HG03139 (cell line): ENCODE measurements at regions not wholly inside any gene's neighbourhood (a gene's known extent, or its start where the extent isn't known, plus 50 kb on each side); places are given as distances from the start of the nearest gene placed in this dataset.

Experiments
- ATAC-seq: cut with Tn5 transposase; IDR thresholded peaks from one replicate; pipeline ENCODE4 v1.9.1; 2021; ENCODE audit not compliant: unreplicated experiment

DNA sequence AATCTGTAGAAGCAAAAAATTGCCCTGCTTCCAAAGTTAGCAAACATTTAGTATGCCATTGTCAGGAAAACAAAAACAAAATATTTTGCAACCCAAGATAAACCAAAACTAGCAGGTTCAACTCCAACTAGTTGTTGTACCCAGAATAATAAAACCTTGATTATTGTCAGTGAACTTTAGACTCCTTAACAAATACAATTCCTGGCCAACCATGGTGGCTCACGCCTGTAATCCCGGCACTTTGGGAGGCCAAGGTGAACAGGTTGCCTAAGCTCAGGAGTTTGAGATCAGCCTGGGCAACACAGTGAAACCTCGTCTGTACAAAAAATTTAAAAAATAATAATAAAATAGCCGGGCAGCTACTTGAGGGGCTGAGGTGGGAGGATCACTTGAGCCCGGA, 53.6 kb upstream of the EPCAM start:
- ATAC-seq, result no peak

DNA sequence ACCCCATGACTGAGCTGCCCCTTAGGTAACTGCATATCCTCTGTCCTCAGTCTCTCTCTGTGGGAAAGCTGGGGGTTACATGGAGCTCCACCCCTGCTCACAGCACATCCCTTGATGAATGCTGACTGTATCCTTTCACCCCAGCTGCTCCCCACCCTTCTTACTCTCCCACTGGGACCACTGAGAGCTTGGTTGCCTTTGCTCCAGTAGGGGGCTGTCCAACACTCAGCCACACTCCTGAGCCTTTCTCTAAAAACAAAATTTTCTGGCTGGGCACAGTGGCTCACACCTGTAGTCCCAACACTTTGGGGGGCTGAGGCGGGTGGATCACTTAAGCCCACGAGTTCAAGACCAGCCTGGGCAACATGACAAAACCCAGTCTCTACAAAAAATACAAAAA, 55.4 kb upstream of the EPCAM start:
- no peak for ATAC-seq

- no peak for ATAC-seq
These were observed 55.9 kb upstream of the EPCAM start for GRCh38 chr2:47313141-47313691.

DNA sequence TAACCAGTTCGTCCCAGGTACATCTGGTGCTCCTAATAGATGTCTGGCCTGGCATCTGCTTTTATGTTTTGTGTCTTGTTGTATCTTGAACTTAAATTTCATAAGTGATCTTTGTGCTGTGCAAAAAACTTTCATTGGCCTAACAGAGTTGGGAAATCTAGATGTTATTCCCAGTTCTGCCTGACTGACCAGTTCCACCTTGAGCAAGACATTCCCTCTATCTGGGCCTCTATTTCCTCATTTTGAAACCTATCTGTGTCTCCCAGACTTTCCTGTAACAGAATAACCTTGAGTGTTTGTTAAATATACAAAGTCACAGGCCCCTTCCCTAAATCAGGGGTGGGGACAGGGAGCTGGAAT, 56.6 kb upstream of the EPCAM start:
- ATAC-seq, result no peak

DNA sequence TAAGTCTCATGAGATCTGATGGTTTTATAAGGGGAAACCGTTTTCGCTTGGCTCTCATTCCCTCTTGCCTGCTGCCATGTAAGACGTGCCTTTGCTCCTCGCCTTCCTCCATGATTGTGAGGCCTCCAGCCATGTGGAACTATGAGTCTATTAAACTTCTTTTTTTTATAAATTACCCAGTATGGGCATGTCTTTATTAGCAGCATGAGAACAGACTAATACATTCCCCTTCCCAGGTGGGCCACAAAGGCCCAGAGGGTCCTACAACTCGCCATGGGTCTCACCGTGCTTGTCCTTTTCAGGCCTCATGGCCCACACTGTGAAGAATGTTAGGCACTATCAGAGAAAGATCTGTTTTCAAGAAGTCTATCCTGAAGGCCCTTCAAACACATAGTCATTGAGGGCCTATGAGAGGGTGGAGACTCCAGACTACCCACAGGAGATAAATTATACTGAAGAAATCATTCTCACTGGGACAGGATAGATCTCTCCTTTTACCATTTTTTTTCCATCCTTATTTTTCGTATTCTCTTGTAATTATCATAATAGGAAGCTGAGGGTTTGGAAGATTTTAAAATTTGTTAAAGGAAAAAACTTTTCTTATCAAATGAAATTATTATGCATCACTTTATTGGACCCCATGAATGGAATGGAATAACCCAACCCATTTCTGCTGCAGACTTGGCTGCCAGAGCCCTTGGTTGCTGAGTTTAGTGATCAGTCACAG, 57.2 kb upstream of the EPCAM start:
- no peak for ATAC-seq

DNA sequence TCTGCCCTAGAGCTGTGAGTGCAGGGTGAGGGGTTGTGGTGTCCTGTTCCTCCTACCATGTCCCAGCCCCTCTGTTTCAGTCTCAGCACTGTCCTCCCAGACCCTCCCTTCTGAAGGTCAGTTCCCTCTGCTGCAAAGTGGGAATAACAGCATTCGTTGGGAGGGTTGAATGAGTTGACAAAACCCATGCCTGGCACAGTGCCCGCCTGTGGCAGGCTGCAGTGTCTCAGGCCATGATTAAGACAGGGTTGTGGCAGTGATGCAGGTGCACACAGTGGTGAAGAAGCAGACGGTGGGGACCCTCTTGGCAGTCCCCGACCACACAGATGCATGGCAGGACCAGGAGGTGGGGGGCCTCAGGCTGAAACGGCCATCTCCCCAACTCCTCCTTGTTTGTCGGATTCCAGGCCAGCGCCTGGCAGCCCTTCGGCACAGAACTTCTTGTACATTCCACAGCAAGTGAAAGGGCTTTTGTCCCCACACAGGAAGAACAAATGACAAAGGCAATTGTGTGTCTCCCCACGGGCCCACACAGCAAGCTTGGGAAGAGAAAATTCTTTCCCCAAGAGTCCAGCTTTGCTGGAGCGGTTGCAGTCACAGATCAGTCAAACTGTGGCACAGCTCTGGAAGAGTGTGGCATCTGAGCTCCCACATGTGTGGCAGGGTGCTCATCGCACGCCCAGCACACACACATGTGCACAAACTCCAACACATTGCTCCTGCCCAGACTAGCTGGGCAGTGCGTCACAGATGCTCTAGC, 58.1 kb upstream of the EPCAM start:
- ATAC-seq, result peak; percentile 20

DNA sequence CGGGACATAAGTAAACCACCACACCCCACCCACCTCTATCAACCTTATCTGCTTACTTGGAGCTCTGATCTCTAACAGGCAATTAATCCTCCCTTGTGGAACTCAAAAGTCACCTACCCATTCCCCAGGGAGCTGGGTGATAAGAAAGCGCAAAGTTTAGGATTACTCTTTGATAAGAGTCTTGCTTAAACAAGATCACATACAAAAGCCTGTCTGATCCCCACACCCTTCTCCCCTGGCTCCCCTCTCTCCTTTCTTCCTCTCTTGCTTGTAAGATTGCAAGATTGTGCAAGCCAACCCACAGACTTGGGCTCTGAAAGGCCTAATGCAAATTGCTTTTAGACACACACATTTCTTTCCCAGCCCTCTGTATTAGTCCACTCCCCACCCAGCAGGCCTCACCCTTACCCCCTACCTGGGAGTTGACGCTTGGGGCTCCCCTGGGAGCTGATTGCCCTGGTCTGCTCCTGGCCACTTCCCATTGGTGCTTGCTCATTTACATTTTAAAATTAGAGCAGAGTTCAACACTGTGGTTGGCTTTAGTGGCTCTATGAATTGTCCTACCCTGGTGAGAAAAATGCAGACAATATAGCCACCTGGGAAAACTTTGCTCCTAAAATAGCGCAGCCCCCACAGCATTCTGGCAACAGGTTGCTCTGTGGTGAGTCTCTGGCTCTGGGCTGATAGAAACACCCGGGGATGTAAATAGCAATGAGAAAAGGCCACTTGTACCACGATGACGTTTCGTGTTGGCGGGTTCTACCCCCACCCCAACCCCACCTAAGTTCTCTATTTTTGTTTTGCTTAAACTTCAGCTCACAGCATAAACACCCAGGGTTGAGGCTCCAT, 58.9 kb upstream of the EPCAM start:
- peak; percentile 78 for ATAC-seq

GRCh38 chr2:47309472-47309951, 59.6 kb upstream of the EPCAM start:
- ATAC-seq, result peak; percentile 1

GRCh38 chr2:47307066-47307465, 62.0 kb upstream of the EPCAM start:
- no peak for ATAC-seq

- ATAC-seq, result no peak
These were observed 64.5 kb upstream of the EPCAM start for GRCh38 chr2:47304654-47305053.

GRCh38 chr2:47303341-47304148, 65.6 kb upstream of the EPCAM start:
- no peak for ATAC-seq

- no peak for ATAC-seq
These were observed 66.8 kb upstream of the EPCAM start for GRCh38 chr2:47302308-47302707.

DNA sequence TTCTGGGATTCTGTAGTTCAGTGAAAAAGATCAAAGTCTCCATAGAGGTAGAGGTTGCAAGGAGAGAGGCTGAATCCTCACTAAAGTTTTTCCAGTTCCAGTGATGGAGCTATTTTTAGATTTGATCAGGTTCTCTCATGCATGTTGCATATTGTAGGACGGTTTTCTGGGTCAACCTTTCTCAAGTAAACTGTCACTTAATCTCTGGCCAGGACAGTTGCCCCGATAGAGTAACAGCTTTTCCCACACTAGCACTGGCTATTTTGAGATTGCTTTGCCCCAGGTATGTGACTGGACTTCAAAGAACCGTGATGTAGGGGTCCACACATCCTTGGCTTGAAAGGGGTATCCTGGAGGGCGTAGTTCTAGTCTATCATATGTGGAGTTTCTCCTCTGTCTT, 67.4 kb upstream of the EPCAM start:
- no peak for ATAC-seq

DNA sequence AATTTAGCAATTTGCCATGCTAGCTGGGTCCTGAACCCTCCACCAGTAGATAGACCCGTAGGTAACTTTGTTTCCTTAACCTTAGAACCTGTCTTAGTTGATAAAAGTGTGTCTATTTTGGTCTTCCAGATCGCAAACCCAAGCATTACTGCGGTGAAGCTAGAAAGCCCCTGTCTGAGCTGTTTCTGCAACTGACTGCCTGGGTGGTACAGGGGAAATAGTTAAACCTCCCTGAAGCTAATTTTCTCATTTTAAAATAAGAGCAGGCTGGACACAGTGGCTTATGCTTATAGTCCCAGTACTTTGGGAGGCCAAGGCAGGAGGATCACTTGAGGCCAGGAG, 67.9 kb upstream of the EPCAM start:
- ATAC-seq, result peak; percentile 28

GRCh38 chr2:47300609-47301276, 68.4 kb upstream of the EPCAM start:
- ATAC-seq, result peak; percentile 81

DNA sequence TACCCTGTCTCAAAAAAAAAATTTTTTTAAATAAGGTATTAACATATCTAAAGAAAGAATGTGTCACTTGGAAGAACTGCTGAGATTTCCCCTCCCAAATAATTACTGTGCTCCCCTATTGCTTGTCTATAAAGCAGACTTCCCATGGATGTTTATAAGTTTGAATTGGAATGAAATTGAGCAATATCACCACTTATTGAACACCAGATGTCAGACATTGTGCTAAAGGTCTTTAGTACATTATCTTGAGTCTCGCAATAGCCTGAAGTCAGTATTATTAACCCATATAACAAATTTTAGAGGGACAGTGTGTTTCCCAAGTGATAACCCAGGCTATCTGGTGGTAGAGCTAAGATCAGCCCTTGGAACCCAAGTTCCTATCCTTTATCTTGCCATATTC, 69.0 kb upstream of the EPCAM start:
- no peak for ATAC-seq

DNA sequence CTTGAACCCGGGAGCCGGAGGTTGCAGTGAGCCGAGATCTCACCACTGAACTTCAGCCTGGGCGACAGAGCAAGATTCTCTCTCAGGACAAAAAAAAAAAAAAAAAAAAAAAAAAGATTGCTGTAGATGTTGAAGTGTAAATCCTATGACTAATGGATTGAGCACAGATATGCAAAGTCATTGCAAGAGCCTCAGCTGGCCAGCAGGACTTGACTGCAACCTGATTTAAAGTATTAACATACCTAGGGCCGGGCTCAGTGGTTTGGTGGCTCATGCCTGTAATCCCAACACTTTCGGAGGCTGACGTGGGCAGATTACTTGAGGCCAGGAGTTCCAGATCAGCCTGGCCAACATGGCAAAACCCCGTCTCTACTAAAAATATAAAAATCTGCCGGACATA, 69.6 kb upstream of the EPCAM start:
- ATAC-seq, result no peak

DNA sequence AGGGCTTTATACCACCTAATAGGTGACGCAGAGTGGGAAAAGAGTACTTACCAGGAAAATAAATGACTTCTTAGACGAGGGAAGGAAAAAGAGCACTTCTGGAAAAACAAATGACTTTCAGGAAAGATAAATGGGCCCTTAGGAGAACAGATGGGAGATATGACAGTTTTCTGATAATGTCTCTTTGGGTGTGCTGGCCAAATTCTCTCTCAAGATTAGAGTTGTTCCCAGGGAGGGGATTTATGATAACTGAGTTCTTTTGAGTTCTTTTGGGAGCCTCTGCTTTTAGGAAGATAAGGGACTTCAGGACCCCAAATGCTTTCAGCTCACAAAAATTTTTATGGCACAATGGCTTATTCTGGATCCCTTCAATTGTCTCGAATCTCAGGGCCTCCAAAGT, 70.3 kb upstream of the EPCAM start:
- no peak for ATAC-seq

GRCh38 chr2:47297767-47298425, 71.2 kb upstream of the EPCAM start:
- ATAC-seq, result no peak
